Lower lobe of right lung (tissue), 2 donors: ENCODE measurements at regions not wholly inside any gene's neighbourhood (a gene's known extent, or its start where the extent isn't known, plus 50 kb on each side); places are given as distances from the start of the nearest gene placed in this dataset.
"Not testable (repeated sequence)": the region's sequence is repeated elsewhere in the genome, so short reads cannot be mapped to it uniquely, and the experiment has no call there.

Source experiments
- ATAC-seq, 2 donors: fragments of 200-7000 bp; cut with Tn5 transposase; one replicate each; pipeline ENCODE4 v1.9.1; 2020 to 2022; ENCODE audit warnings: mild to moderate bottlenecking in 2 of 2, moderate library complexity in 2 of 2
- DNase-seq: peaks from one replicate; pipeline ENCODE4 v3.0.0-alpha.2; 2020
- H3K27ac ChIP-seq: fragments of 200-600 bp; one replicate; pipeline ENCODE4 v1.8.0; 2022
- H3K27me3 ChIP-seq: fragments of 200-600 bp; one replicate; pipeline ENCODE4 v1.8.0; 2022; ENCODE audit warnings: low read depth
- H3K36me3 ChIP-seq: fragments of 200-600 bp; one replicate; pipeline ENCODE4 v1.8.0; 2022; ENCODE audit warnings: mild to moderate bottlenecking
- H3K4me1 ChIP-seq: fragments of 200-600 bp; one replicate; pipeline ENCODE4 v1.8.0; 2022
- H3K4me3 ChIP-seq: fragments of 200-600 bp; one replicate; pipeline ENCODE4 v1.8.0; 2022; ENCODE audit warnings: mild to moderate bottlenecking
- H3K9me3 ChIP-seq: fragments of 200-600 bp; one replicate; pipeline ENCODE4 v1.8.0; 2022
- CTCF ChIP-seq: fragments of 200-600 bp; IDR thresholded peaks from one replicate; pipeline ENCODE4 v1.8.0; 2022; ENCODE audit warnings: antibody characterized with exemption, mild to moderate bottlenecking
- intact Hi-C: fragments of 100-400 bp; cut with DNase I; formaldehyde crosslinking; loops from one replicate; pipeline ENCODE4 v1.11.0; 2022
- donor health status: DM: no; HTN: yes; CAD: no; lungs with severe emphysema.

DNA sequence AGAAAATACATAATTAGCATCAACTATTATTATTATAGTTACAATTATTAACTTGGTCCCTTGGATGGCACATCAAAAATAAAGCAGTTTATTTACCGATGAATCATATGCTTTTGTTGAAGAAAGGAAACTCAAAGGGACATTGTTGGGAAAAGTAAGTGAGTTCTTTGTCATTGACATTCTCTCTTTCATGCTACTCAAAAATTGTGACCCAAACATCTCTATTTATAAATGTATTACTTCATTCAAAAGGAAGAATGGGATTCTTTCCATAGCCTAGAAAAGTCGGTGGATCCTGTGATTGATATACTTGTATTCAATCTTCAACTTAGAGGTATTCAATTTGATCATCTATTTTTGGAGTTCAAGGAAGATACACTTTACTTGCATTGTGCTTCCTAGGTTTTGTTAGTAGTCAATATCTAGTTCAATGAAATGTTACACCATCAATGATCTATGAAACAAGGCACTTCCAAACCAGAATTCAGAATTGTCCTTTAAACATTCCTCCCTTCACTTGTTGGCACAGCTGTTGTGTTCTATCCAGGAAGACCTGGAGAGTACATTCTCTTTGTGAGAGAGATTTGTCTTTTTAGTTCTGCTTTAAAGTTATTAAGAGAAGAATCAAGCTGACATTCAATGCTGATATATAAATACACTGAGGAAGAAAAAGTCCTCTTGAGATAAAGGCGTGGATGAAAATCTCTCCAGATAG lies 235.2 kb downstream of the TMEM26 start:
- no peaks in the 10 kb centered on the region for H3K36me3 ChIP-seq
- intact Hi-C loops, result no loop called here
- no peak overlapping the region for H3K4me3 ChIP-seq
- no peak for DNase-seq
- H3K27me3 ChIP-seq, result no peaks in the 10 kb centered on the region
- H3K9me3 ChIP-seq, result no peaks in the 10 kb centered on the region
- no peak overlapping the region for H3K27ac ChIP-seq
- ATAC-seq, result no peak
- TF ChIP-seq CTCF, result no peak
- H3K4me1 ChIP-seq, result no peaks in the 10 kb centered on the region

DNA sequence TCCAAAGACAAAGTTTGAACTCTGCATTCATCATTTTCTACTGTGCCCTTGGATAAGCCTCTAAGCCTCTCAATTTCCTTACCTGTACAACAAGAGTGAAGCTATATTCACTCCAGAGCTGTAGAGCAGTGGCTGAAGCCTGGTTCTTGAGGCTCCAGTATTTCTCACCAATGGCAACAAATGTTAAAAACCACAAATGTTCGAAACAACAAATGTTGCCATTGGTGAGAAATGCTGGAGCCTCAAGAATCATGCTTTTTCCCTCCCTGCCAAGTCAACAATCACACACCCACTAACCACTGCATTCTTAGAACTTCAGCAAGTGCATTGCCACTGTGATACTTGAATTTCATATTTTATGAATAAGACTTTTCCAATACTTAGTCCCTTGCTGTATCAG lies 237.9 kb downstream of the TMEM26 start:
- Histone ChIP-seq H3K36me3 (no peaks in the 10 kb centered on the region), H3K9me3 (no peaks in the 10 kb centered on the region), H3K27me3 (no peaks in the 10 kb centered on the region), H3K27ac (no peak overlapping the region), H3K4me1 (no peaks in the 10 kb centered on the region), H3K4me3 (no peak overlapping the region)
- no peak for DNase-seq
- TF ChIP-seq CTCF, result no peak
- intact Hi-C loops, result no loop called here
- ATAC-seq, result no peak

DNA sequence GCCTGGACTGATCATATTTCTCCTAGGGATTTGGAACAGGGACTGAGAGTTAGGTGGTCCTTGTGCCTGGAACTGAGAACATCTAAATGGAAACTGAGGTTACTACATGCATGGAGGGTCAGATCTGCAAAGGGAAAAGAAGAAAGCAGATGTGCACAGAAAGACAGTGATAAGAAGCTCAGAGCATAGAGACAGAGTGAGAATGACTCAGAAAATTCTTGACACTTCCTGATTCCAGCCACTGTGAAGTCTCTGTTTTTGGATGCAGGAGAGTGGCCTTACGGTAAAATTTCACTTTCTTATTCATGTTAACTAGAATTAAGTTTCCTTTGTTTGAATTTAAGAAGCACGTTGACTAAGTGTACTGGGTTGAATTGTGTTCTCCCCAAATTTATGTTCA lies 241.7 kb downstream of the TMEM26 start:
- Histone ChIP-seq H3K27ac (no peak overlapping the region), H3K4me1 (no peaks in the 10 kb centered on the region), H3K4me3 (no peak overlapping the region), H3K27me3 (no peaks in the 10 kb centered on the region), H3K9me3 (no peaks in the 10 kb centered on the region), H3K36me3 (no peaks in the 10 kb centered on the region)
- no peak for ATAC-seq
- intact Hi-C loops, result no loop called here
- TF ChIP-seq CTCF, result no peak
- DNase-seq, result no peak

GRCh38 chr10:61197057-61197456 lies 253.1 kb upstream of the RHOBTB1 start:
- H3K4me3 ChIP-seq, result no peak overlapping the region
- H3K27ac ChIP-seq, result no peak overlapping the region
- ATAC-seq, result no peak
- H3K27me3 ChIP-seq, result no peaks in the 10 kb centered on the region
- no peak for DNase-seq
- intact Hi-C loops, result no loop called here
- H3K36me3 ChIP-seq, result no peaks in the 10 kb centered on the region
- H3K4me1 ChIP-seq, result no peaks in the 10 kb centered on the region
- no peak for TF ChIP-seq CTCF
- H3K9me3 ChIP-seq, result peaks cover 5% of the 10 kb centered on the region

DNA sequence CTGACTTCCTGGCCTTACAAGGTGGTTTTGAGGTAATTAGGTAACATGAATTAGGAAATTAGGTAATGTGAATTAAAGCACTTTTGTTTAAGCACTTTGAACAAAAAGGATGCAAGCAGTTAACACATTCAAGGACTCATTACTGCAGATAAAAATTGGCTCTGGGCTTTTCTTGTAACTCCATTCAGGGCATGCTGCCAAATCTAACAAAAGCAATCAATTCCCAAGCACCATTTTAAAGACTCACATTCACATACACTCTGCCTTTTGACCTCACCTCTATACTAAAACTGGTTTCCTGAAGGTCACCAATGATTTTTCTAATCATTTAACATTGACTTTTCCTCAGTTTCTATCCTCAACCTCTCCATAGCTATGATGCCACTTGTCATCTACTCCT lies 251.2 kb upstream of the RHOBTB1 start:
- DNase-seq, result no peak
- no peaks in the 10 kb centered on the region for H3K4me1 ChIP-seq
- ATAC-seq, result no peak
- H3K27me3 ChIP-seq, result no peaks in the 10 kb centered on the region
- H3K4me3 ChIP-seq, result no peak overlapping the region
- intact Hi-C loops, result no loop called here
- no peaks in the 10 kb centered on the region for H3K36me3 ChIP-seq
- no peak overlapping the region for H3K27ac ChIP-seq
- no peak for TF ChIP-seq CTCF
- peaks cover 5% of the 10 kb centered on the region for H3K9me3 ChIP-seq

GRCh38 chr10:61192589-61192988 lies 248.6 kb upstream of the RHOBTB1 start:
- DNase-seq, H3K4me3 ChIP-seq, intact Hi-C loops, ATAC-seq, H3K27me3 ChIP-seq, H3K27ac ChIP-seq, H3K4me1 ChIP-seq, H3K36me3 ChIP-seq, H3K9me3 ChIP-seq: not testable (repeated sequence)
